ACC112 (cell line): ENCODE measurements at regions not wholly inside any gene's neighbourhood (a gene's known extent, or its start where the extent isn't known, plus 50 kb on each side); places are given as distances from the start of the nearest gene placed in this dataset.

Source experiments
- H2AFZ ChIP-seq: fragments of 200-600 bp; sonication (generic); one replicate; pipeline ENCODE4 v1.6.0; 2017; ENCODE audit warnings: antibody characterized with exemption, low read length; ENCODE audit not compliant: unreplicated experiment
- H3K27ac ChIP-seq: fragments of 200-600 bp; sonication (generic); 2 replicates; pipeline ENCODE4 v1.5.1; 2014; ENCODE audit warnings: low read depth, mild to moderate bottlenecking, antibody characterized with exemption, low read length, moderate library complexity
- H3K27me3 ChIP-seq: fragments of 200-600 bp; sonication (generic); 2 replicates; pipeline ENCODE4 v1.6.1; 2014; ENCODE audit warnings: mild to moderate bottlenecking, antibody characterized with exemption, low read length, moderate library complexity, mixed read lengths; ENCODE audit not compliant: insufficient read depth
- H3K36me3 ChIP-seq: fragments of 200-600 bp; sonication (generic); 2 replicates; pipeline ENCODE4 v1.6.1; 2016; ENCODE audit warnings: mild to moderate bottlenecking, antibody characterized with exemption, low read length, moderate library complexity, mixed read lengths; ENCODE audit not compliant: insufficient read depth
- H3K4me1 ChIP-seq: fragments of 200-600 bp; sonication (generic); one replicate; pipeline ENCODE4 v1.6.1; 2016; ENCODE audit warnings: low read length, mixed read lengths; ENCODE audit not compliant: insufficient read depth, unreplicated experiment, control insufficient read depth
- H3K4me3 ChIP-seq: fragments of 200-600 bp; sonication (generic); 2 replicates; pipeline ENCODE4 v1.5.1; 2014; ENCODE audit warnings: mild to moderate bottlenecking, low read depth, low read length
- H3K79me2 ChIP-seq: fragments of 200-600 bp; sonication (generic); one replicate; pipeline ENCODE4 v1.6.0; 2016; ENCODE audit warnings: low read length; ENCODE audit not compliant: control insufficient read depth, unreplicated experiment, insufficient read depth

DNA sequence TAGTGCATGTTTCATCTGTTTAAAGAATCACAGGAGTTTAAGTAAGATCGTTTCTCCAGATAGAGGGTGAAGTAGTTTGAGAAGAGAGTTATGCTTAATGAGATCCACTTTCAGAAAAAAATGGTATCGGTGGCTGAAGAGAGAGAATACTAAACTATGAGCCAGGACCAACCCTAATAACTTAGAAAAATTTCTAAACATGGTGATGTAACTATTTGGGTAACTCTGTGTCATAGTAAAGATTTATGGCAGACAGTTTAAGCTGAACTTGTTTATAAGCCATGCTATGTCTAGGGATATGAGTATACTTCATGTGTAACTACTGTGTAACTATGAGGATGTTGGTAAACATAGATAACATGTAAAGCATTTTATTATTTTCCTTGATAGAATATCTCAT, 489.5 kb downstream of the KCNJ2 start:
- no peak overlapping the region for H3K4me3 ChIP-seq
- no peaks in the 10 kb centered on the region for H3K79me2 ChIP-seq
- peaks cover 8% of the 10 kb centered on the region for H3K27me3 ChIP-seq
- H3K4me1 ChIP-seq, result peaks cover 3% of the 10 kb centered on the region
- H2AFZ ChIP-seq, result no peak overlapping the region
- no peaks in the 10 kb centered on the region for H3K36me3 ChIP-seq
- H3K27ac ChIP-seq, result no peak overlapping the region

- Histone ChIP-seq H3K4me3 (no peak overlapping the region), H3K4me1 (peaks cover 3% of the 10 kb centered on the region), H3K27me3 (peaks cover 15% of the 10 kb centered on the region), H3K27ac (no peak overlapping the region), H3K79me2 (no peaks in the 10 kb centered on the region), H2AFZ (no peak overlapping the region), H3K36me3 (no peaks in the 10 kb centered on the region)
Observed at GRCh38 chr17:70661342-70662222, 492.2 kb downstream of the KCNJ2 start.

GRCh38 chr17:70668276-70668937, 499.1 kb downstream of the KCNJ2 start:
- Histone ChIP-seq H3K4me1 (no peaks in the 10 kb centered on the region), H3K27me3 (peaks cover 19% of the 10 kb centered on the region; the same call in 1 of the 2 replicates), H3K27ac (no peak overlapping the region), H3K36me3 (no peaks in the 10 kb centered on the region), H3K4me3 (no peak overlapping the region), H3K79me2 (no peaks in the 10 kb centered on the region), H2AFZ (no peak overlapping the region)

GRCh38 chr17:70668938-70669778, 499.8 kb downstream of the KCNJ2 start:
- Histone ChIP-seq H3K36me3 (no peaks in the 10 kb centered on the region), H3K79me2 (no peaks in the 10 kb centered on the region), H3K4me1 (no peaks in the 10 kb centered on the region), H2AFZ (no peak overlapping the region), H3K4me3 (no peak overlapping the region; the same call in 1 of the 2 replicates), H3K27me3 (peaks cover 18% of the 10 kb centered on the region; the same call in 1 of the 2 replicates), H3K27ac (no peak overlapping the region)

DNA sequence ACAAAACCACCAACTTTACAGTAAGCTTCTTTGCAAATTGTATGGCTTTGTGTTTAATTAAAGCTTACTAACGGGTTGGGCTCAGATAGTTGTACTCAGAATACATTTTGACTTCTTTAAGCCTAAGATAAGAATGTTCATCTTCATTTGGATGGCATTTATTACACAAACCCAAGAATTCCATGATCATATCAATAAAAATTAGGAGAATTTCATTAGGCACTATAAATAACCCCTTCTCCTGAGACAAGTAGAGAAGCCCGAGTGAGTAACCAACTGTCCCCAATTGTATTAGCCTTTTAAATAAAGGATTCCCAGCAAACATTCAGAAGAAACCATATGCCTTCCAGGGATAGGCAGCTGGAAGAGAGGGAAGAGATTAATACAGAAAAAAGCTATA, 504.7 kb downstream of the KCNJ2 start:
- Histone ChIP-seq H3K27me3 (peaks cover 11% of the 10 kb centered on the region; the same call in 1 of the 2 replicates), H3K79me2 (no peaks in the 10 kb centered on the region), H3K27ac (no peak overlapping the region), H3K36me3 (no peaks in the 10 kb centered on the region), H3K4me3 (no peak overlapping the region), H3K4me1 (no peaks in the 10 kb centered on the region), H2AFZ (no peak overlapping the region)

DNA sequence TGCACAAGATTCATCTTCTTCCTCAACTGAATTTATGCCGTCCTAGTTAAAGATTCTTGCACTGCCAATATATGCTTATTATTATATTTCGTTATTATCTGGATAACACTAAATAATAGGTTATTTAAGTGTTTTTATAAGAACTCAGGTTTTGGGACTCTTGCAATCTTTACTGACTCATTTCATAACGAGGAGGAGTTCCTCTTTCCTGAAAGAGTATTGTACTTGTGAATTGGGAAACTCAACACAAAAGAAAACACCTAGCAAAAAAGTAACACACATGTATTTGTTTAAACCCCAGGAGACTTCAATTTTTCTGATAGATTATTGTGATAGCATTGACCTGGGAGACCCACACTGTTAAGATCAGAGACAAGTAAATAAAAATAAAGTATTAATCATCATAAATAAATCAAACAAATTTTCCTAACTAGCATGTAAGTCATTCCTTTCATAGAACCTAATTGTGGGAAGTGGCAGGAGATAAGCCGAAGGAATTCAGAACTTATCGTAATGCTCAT, 505.8 kb downstream of the KCNJ2 start:
- no peaks in the 10 kb centered on the region for H3K36me3 ChIP-seq
- H3K4me3 ChIP-seq, result no peak overlapping the region
- H3K79me2 ChIP-seq, result no peaks in the 10 kb centered on the region
- peaks cover 17% of the 10 kb centered on the region; the same call in 1 of the 2 replicates for H3K27me3 ChIP-seq
- H3K27ac ChIP-seq, result no peak overlapping the region
- no peaks in the 10 kb centered on the region for H3K4me1 ChIP-seq
- no peak overlapping the region for H2AFZ ChIP-seq

DNA sequence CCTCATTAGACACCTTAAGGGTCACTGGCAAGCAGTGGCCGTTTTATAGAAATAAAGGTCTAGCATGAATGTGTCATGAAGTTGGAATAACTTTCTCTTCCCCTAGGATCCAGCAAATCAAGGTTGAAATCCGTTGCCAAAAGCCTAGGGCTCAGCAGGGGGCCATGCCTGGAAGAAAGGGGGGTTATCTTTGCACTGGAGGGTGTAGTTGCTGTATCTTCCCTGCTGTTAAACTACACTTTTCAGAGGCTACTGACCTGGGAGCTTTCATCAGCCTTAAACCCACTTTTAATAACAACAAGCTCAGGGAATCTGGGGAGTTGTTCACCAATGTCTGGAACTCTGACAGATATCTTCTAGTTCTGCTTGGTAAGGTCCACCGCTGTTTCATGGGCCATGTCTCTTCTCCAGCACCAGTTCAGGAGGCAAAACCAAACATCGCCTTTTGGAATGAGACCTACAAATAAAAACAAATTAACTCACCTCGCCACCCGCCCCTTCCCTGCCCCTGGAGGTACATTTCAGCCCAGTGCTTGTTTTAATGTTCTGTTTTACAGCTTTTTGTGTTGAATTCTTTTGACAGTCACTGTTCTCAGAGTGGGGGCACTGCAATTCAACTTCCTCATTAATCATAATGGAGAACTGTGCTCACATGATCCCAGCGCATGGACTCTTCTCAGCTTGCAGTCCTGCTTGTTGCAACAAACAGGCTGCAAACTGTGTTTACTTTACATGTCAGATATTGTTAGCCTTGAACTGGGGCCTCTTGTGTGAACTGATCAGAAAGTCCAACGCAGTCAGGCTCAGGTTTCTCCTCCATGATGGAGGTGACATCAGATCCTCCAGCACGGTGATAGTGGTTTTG, 508.7 kb downstream of the KCNJ2 start:
- no peaks in the 10 kb centered on the region for H3K4me1 ChIP-seq
- H3K4me3 ChIP-seq, result no peak overlapping the region
- H3K36me3 ChIP-seq, result no peaks in the 10 kb centered on the region
- H3K79me2 ChIP-seq, result no peaks in the 10 kb centered on the region
- no peak overlapping the region for H3K27ac ChIP-seq
- peaks cover 22% of the 10 kb centered on the region; the same call in 1 of the 2 replicates for H3K27me3 ChIP-seq
- H2AFZ ChIP-seq, result no peak overlapping the region

DNA sequence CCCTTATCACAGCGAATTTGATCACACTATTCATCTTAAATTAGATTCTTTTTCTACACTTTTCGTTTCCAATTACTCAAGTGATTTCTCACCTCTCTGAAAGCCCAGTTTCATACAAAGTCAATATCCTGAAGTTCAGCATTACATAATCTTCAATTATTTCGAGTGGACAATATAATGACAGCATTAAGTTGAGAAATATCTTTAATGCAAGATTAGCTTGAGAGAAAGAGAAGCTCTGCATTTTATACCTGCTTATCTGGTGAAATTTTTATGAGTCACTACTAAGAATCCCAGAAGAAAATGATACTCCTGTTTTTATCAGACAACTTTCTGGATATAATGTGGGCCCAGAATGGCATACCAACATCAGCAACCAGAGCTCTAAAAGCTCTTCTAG, 509.6 kb downstream of the KCNJ2 start:
- Histone ChIP-seq H3K36me3 (no peaks in the 10 kb centered on the region), H3K79me2 (no peaks in the 10 kb centered on the region)

GRCh38 chr17:70683936-70684335, 514.6 kb downstream of the KCNJ2 start:
- Histone ChIP-seq H3K4me3 (no peak overlapping the region), H3K36me3 (no peaks in the 10 kb centered on the region), H3K79me2 (no peaks in the 10 kb centered on the region), H3K4me1 (no peaks in the 10 kb centered on the region), H3K27ac (no peak overlapping the region), H2AFZ (no peak overlapping the region), H3K27me3 (peaks cover 19% of the 10 kb centered on the region; the same call in 1 of the 2 replicates)

More for the DNA sequence above, 509.6 kb downstream of the KCNJ2 start:
- Histone ChIP-seq H3K4me1 (no peaks in the 10 kb centered on the region), H3K4me3 (no peak overlapping the region), H2AFZ (no peak overlapping the region), H3K27ac (no peak overlapping the region), H3K27me3 (peaks cover 22% of the 10 kb centered on the region; the same call in 1 of the 2 replicates)
